Gastroesophageal sphincter (tissue), 3 donors: ENCODE measurements at regions not wholly inside any gene's neighbourhood (a gene's known extent, or its start where the extent isn't known, plus 50 kb on each side); places are given as distances from the start of the nearest gene placed in this dataset.

Source experiments
- CTCF ChIP-seq, 4 experiments: fragments of 200-600 bp in 2 of 4; fragments of 450-650 bp in 2 of 4; sonication (generic) in 1 of 4; IDR thresholded peaks; one replicate each; pipeline ENCODE4 v1.5.1; 2017 to 2019; ENCODE audit warnings: antibody characterized with exemption in 4 of 4, mild to moderate bottlenecking in 2 of 4, moderate library complexity in 2 of 4
- POLR2A ChIP-seq, 2 donors: fragments of 450-650 bp; IDR thresholded peaks; one replicate each; pipeline ENCODE4 v1.6.1; 2017; ENCODE audit warnings: antibody characterized with exemption in 2 of 2, mild to moderate bottlenecking in 2 of 2, moderate library complexity in 1 of 2

- TF ChIP-seq CTCF (IDR thresholded peaks at IDR 0.05) (no peak), POLR2A (IDR thresholded peaks at IDR 0.05) (no peak)
Observed at GRCh38 chr11:120028181-120028896, 109.6 kb downstream of the TRIM29 start.
